ENCODE measurements at regions not wholly inside any gene's neighbourhood (a gene's known extent, or its start where the extent isn't known, plus 50 kb on each side); places are given as distances from the start of the nearest gene placed in this dataset.

DNA sequence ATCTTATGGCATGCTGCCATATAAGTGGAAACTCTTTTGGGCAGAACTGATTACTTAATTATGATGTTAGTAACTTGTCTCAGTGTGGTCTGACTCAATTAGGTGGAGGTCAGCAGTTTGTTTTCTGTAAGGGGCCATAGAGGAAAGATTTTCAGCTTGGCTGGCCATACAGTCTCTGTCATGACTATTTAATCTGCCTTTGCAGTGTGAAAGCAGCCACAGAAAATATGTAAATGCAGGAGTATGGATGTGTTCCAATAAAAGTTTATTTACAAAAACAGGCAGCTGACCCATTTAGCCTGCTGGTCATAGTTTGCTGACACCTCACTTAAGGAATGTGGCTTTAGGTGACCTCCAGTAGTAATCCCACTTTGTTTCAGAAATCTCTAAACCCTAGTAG, 700.7 kb downstream of the EPM2A start:
- TF ChIP-seq, protein P1, sequence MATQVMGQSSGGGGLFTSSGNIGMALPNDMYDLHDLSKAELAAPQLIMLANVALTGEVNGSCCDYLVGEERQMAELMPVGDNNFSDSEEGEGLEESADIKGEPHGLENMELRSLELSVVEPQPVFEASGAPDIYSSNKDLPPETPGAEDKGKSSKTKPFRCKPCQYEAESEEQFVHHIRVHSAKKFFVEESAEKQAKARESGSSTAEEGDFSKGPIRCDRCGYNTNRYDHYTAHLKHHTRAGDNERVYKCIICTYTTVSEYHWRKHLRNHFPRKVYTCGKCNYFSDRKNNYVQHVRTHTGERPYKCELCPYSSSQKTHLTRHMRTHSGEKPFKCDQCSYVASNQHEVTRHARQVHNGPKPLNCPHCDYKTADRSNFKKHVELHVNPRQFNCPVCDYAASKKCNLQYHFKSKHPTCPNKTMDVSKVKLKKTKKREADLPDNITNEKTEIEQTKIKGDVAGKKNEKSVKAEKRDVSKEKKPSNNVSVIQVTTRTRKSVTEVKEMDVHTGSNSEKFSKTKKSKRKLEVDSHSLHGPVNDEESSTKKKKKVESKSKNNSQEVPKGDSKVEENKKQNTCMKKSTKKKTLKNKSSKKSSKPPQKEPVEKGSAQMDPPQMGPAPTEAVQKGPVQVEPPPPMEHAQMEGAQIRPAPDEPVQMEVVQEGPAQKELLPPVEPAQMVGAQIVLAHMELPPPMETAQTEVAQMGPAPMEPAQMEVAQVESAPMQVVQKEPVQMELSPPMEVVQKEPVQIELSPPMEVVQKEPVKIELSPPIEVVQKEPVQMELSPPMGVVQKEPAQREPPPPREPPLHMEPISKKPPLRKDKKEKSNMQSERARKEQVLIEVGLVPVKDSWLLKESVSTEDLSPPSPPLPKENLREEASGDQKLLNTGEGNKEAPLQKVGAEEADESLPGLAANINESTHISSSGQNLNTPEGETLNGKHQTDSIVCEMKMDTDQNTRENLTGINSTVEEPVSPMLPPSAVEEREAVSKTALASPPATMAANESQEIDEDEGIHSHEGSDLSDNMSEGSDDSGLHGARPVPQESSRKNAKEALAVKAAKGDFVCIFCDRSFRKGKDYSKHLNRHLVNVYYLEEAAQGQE (IDR thresholded peaks at IDR 0.05), result no peak
- TF ChIP-seq CTCF (IDR thresholded peaks at IDR 0.05; ENCODE audit: low read depth, low read length, missing input control) (no peak), RAD21 (IDR thresholded peaks at IDR 0.05) (no peak), SP1 (IDR thresholded peaks at IDR 0.05) (no peak), HNF4A (conservative IDR thresholded peaks at IDR 0.05) (no peak), TAF1 (conservative IDR thresholded peaks at IDR 0.05) (no peak), FOXA1 (IDR thresholded peaks at IDR 0.05) (no peak)
- TF ChIP-seq, protein P2, sequence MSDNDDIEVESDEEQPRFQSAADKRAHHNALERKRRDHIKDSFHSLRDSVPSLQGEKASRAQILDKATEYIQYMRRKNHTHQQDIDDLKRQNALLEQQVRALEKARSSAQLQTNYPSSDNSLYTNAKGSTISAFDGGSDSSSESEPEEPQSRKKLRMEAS (IDR thresholded peaks at IDR 0.05), result no peak

Measured in liver (tissue), 3 donors.